ENCODE measurements at regions not wholly inside any gene's neighbourhood (a gene's known extent, or its start where the extent isn't known, plus 50 kb on each side); places are given as distances from the start of the nearest gene placed in this dataset.

DNA sequence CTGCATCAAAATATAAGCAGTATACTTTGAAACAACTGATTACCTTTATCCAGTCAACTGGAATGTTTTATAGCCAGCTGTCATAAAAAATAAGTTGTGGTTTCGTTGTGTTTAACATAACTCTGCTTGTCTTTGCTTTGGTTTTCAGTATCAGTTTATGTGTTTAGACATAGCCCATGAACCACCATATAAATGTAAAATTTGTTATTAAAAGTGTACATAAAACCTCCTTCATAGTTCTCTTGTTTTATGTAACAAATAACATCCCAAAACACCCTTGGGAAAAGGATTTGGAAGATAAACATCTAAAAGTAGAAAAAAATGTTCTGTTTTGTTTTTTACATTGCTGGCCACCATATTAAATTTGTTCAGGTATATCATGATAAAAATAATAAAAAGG, 347.0 kb upstream of the PROK2 start:
- H3K4me1 ChIP-seq: no peaks in the 10 kb centered on the region
- no peaks in the 10 kb centered on the region for H3K36me3 ChIP-seq
- no peaks in the 10 kb centered on the region for H3K27me3 ChIP-seq
- no peak overlapping the region for H3K9ac ChIP-seq
- H3K9me3 ChIP-seq: no peaks in the 10 kb centered on the region; the same call in 1 of the 2 replicates
- no peak for TF ChIP-seq Cebpa-rat (IDR thresholded peaks at IDR 0.05)
- no peaks in the 10 kb centered on the region for H4K20me1 ChIP-seq
- H3K4me2 ChIP-seq: no peak overlapping the region
- no peak overlapping the region for H3K4me3 ChIP-seq
- H3K27ac ChIP-seq: no peak overlapping the region

DNA sequence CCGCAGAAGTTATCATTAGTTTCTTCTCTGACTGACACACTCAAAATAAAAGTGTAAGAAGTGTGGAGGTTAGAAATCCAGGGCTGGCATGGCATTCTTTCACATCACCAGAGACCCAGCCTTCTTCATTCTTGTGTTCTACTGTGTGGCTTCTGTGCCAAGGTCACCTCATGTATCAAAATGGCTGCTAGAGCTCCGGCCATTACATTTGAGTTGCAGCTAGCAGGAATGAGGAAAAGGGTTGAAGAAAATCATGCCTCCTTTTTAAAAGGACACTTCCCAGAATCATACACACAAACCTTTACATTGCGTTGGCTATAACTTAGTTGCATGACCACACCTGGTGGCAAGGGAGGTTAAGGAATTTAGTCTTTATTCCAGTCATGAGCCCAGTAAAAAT, 345.6 kb upstream of the PROK2 start:
- Histone ChIP-seq H3K4me3 (no peak overlapping the region), H3K4me2 (no peak overlapping the region), H3K27ac (no peak overlapping the region), H3K9ac (no peak overlapping the region), H3K4me1 (no peaks in the 10 kb centered on the region), H4K20me1 (no peaks in the 10 kb centered on the region), H3K27me3 (no peaks in the 10 kb centered on the region), H3K36me3 (no peaks in the 10 kb centered on the region), H3K9me3 (no peaks in the 10 kb centered on the region; the same call in 1 of the 2 replicates)
- TF ChIP-seq Cebpa-rat (IDR thresholded peaks at IDR 0.05): no peak

- Histone ChIP-seq H3K27ac (no peak overlapping the region), H3K9me3 (no peaks in the 10 kb centered on the region; the same call in 1 of the 2 replicates), H3K4me3 (no peak overlapping the region), H3K9ac (no peak overlapping the region), H3K27me3 (no peaks in the 10 kb centered on the region), H3K36me3 (no peaks in the 10 kb centered on the region), H3K4me1 (no peaks in the 10 kb centered on the region), H3K4me2 (no peak overlapping the region), H4K20me1 (no peaks in the 10 kb centered on the region)
- TF ChIP-seq Cebpa-rat (IDR thresholded peaks at IDR 0.05): no peak
Measured at GRCh38 chr3:72129501-72130094, 344.6 kb upstream of the PROK2 start.

DNA sequence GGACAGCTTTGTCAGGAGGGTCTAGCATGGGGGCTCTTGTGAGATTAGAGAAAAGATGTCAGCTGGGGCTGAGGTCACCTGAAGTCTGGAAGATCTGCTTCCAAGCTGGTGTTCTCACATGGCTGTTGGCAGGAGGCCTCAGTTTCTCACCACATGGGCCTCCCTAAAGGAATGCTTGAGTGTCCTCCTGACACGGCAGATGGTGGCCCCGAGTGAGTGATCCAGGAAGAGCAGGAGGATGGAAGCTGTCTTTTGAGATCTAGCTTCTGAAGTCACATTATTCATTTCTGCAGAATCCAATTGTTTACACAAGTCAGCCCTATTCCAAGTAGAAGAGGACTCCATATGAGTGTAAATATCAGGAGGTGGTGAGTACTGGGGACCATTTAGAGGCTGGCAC, 344.0 kb upstream of the PROK2 start:
- H3K27me3 ChIP-seq: no peaks in the 10 kb centered on the region
- no peaks in the 10 kb centered on the region; the same call in 1 of the 2 replicates for H3K9me3 ChIP-seq
- no peak for TF ChIP-seq Cebpa-rat (IDR thresholded peaks at IDR 0.05)
- H3K4me1 ChIP-seq: no peaks in the 10 kb centered on the region
- H3K9ac ChIP-seq: no peak overlapping the region
- H3K4me2 ChIP-seq: no peak overlapping the region
- no peaks in the 10 kb centered on the region for H3K36me3 ChIP-seq
- no peak overlapping the region for H3K27ac ChIP-seq
- H4K20me1 ChIP-seq: no peaks in the 10 kb centered on the region
- no peak overlapping the region for H3K4me3 ChIP-seq

GRCh38 chr3:72127844-72128243, 342.9 kb upstream of the PROK2 start:
- Histone ChIP-seq H3K4me3 (no peak overlapping the region), H3K4me1 (no peaks in the 10 kb centered on the region), H3K27ac (no peak overlapping the region), H3K9ac (no peak overlapping the region), H3K27me3 (no peaks in the 10 kb centered on the region), H3K4me2 (no peak overlapping the region), H4K20me1 (no peaks in the 10 kb centered on the region), H3K36me3 (no peaks in the 10 kb centered on the region), H3K9me3 (no peaks in the 10 kb centered on the region; the same call in 1 of the 2 replicates)
- TF ChIP-seq Cebpa-rat (IDR thresholded peaks at IDR 0.05): no peak

DNA sequence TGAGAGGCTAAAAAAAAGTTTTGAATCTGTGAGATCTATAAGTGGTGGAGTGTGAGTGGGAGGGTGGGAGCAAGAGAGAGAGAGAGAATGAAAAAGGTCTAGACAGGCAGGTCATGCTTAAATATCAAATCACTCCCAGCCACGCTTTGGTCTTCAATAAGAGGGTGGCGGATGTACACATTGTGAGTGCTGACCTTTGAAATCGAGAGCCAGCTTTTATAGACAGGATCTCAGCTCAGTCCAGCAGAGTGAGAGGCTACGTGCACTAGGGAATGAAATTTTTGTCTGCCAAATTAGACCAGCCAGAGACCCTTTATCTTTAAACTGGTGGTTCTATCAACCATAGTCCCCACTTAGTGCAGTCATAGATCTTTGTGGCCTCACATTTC, 342.3 kb upstream of the PROK2 start:
- Histone ChIP-seq H3K4me3 (no peak overlapping the region), H3K27me3 (no peaks in the 10 kb centered on the region), H4K20me1 (no peaks in the 10 kb centered on the region), H3K4me2 (no peak overlapping the region), H3K9ac (no peak overlapping the region), H3K4me1 (no peaks in the 10 kb centered on the region), H3K27ac (no peak overlapping the region), H3K36me3 (no peaks in the 10 kb centered on the region), H3K9me3 (no peaks in the 10 kb centered on the region; the same call in 1 of the 2 replicates)
- no peak for TF ChIP-seq Cebpa-rat (IDR thresholded peaks at IDR 0.05)

DNA sequence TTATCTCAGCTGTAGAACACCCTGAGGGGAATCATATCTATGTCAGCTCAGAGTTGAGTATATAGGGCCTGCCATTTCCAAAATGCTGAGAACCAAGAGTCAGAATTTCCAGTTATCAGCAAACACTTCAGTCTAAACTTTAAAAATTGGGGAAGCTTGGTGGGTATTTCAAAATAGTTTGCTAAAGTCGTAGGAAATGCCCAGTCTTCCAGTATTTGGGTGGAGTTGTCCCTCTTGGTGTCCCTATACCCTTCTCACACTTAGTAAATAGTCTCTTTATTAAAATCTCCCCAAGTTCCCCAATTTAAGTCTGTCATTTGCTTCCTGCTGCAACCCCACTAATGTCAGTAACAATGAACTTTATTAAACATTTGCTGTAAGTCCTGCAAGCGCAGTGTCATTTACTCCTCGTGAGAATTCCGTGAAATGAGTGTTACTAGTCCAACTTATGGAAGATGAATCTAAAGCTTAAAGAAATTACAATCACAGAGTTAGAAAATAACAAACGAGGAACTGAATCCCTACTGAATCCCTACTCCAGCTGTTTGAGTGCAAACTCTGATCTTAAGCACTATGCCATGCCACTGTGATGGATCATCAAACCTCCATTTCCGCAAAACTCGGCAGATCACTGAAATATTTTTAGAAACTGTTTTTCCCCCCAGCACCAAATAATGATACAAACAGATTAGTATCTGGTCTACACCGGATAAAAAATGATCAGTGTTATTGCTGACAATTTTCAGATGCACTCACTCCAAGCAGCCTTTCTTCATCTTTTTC, 341.7 kb upstream of the PROK2 start:
- Histone ChIP-seq H3K4me1 (no peaks in the 10 kb centered on the region), H3K27ac (no peak overlapping the region), H3K9ac (no peak overlapping the region), H3K4me2 (no peak overlapping the region), H3K36me3 (no peaks in the 10 kb centered on the region), H3K4me3 (no peak overlapping the region), H3K27me3 (no peaks in the 10 kb centered on the region), H4K20me1 (no peaks in the 10 kb centered on the region), H3K9me3 (no peaks in the 10 kb centered on the region; the same call in 1 of the 2 replicates)
- no peak for TF ChIP-seq Cebpa-rat (IDR thresholded peaks at IDR 0.05)

GRCh38 chr3:72123908-72124441, 339.0 kb upstream of the PROK2 start:
- H3K9ac ChIP-seq: no peak overlapping the region
- no peaks in the 10 kb centered on the region for H3K9me3 ChIP-seq
- TF ChIP-seq Cebpa-rat (IDR thresholded peaks at IDR 0.05): no peak
- H3K4me2 ChIP-seq: no peak overlapping the region
- H3K27ac ChIP-seq: no peak overlapping the region
- H3K36me3 ChIP-seq: no peaks in the 10 kb centered on the region
- no peak overlapping the region for H3K4me3 ChIP-seq
- H4K20me1 ChIP-seq: no peaks in the 10 kb centered on the region
- no peaks in the 10 kb centered on the region for H3K4me1 ChIP-seq
- no peaks in the 10 kb centered on the region for H3K27me3 ChIP-seq

DNA sequence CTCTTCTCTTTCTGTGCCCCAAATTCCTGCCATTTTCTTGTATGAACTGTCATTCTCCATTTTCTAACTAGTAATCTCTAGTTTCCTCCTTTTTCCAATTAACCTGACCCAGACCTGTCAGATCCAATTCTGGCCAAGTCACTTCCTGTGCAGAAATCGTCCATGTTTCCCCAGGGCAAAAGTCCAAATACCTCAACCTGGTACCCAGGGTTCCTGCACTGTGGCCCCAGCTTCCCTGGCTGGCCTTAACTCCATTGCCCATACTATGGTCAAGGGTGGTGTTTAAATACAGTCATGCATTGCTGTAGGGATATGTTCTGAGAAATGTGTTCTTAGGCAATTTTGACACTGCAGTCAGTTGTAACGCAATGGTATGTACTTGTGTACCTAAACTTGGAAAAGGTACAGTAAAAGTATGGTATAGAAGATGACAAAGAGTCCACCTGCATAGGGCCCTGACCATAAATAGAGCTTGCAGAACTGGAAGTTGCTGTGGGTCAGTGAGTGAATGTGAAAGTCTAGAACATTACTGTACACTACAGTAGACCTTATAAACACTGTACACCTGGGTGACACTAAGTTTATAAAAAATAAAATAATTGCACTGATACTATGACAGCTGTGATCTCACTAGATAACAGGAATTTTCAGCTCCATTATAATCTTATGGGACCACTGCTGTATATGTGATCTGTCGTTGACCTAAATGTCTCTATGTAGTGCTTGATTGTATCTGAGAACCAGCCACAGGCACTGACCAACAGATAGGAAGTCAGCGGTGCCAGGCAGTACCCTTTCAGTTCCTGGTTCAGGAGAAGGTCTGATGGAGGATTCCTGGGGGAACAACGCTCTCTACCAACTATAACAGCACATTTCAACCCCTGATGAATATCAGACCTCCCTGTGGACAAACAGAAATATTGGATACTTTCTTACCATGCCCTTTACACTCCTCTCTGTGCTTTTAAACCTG, 336.1 kb upstream of the PROK2 start:
- no peak overlapping the region for H3K4me2 ChIP-seq

More for the DNA sequence above, 336.1 kb upstream of the PROK2 start:
- Histone ChIP-seq H3K27me3 (no peaks in the 10 kb centered on the region), H4K20me1 (no peaks in the 10 kb centered on the region), H3K9ac (no peak overlapping the region), H3K4me1 (no peaks in the 10 kb centered on the region), H3K27ac (no peak overlapping the region), H3K9me3 (no peaks in the 10 kb centered on the region), H3K4me3 (no peak overlapping the region), H3K36me3 (no peaks in the 10 kb centered on the region)
- no peak for TF ChIP-seq Cebpa-rat (IDR thresholded peaks at IDR 0.05)

All from BLaER1 (cell line).